ENCODE measurements at regions not wholly inside any gene's neighbourhood (a gene's known extent, or its start where the extent isn't known, plus 50 kb on each side); places are given as distances from the start of the nearest gene placed in this dataset.

DNA sequence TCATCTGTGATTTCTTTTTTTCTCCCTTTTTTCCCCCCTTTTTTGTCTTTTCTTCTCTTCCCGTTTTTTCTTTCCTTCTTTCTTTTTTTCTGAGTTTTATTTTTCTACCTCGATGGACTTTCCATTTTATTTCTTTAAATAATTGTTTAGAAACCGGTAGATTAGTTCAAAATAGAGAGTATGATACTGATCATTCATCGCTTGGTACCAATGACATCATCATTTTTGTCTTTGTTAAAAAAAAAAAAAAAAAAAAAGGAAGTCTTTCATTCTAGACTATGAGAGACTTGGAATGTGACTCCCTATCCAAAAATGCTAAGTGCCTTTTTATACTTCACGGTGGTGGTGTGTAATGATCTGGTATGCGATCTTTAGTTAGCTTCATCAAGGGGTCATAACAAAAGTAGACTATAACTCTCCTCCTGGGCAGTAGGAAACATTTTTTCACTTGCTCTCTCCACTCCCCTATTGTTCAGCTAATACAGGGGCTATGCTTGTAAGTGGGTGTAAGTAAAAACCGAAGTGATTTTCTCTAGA lies 1517.5 kb upstream of the ZEB2 start:
- intact Hi-C loops (cut with DNase I, micrococcal nuclease): no loop called here
- ATAC-seq: no peak
- DNase-seq: no peak

DNA sequence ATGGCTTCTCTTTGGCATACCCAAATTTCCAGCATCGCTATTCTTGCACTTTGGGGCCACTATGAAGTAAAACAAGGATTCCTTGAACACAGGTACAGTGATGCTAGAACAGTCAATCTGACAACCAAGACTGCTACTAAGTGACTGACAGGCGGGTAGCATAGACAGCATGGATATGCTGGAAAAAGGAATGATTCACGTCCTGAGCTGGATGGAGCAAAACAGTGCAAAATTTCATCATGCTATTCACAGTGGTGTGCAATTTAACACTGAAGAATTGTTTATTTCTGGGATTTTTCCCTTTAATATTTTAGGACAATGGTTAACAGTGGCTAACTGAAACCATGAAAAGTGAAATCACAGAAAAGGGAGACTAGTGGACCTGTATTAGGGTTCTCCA lies 1511.2 kb upstream of the ZEB2 start:
- no peak for DNase-seq
- ATAC-seq: no peak
- intact Hi-C loops (cut with DNase I, micrococcal nuclease): no loop called here

DNA sequence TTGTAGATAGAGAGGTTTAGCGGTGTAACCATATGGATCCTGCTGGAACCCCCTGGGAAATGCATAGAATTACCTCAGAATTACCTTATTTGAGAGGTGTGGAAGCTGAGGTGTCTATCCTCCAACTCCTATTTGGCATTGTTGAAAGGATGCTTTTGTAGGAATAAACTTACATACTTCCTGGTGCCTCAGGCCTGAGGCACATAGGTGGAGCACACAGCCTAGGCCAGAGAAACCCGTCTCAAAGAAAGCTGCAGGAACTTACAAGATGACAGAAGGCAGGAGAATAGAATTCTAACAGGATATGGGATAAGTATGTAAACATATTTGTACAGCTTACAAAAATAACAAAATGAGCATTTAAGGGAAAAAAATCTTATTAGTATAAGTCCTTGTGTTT lies 1507.2 kb upstream of the ZEB2 start:
- ATAC-seq (no peak), DNase-seq (no peak)
- intact Hi-C loops (cut with DNase I, micrococcal nuclease): no loop called here

DNA sequence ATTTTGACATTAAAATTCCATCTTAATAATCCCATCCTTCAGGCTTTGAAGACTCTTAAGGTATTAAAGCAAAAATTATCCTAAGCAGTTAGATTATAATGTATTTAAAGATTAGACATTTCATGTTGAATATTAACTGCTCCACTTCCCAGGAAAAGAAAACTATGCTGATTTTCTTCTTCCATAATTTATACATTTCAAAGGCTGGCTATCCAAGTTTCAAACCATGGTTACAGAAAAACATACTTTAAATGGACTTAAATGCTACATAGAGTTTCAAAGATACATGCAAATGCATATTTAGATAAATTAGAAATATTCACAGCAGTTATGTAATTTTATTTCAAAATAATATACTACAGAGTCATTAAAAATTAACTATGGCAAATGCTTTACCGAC lies 1505.6 kb upstream of the ZEB2 start:
- no peak for ATAC-seq
- no peak for DNase-seq
- intact Hi-C loops (cut with DNase I, micrococcal nuclease): no loop called here

DNA sequence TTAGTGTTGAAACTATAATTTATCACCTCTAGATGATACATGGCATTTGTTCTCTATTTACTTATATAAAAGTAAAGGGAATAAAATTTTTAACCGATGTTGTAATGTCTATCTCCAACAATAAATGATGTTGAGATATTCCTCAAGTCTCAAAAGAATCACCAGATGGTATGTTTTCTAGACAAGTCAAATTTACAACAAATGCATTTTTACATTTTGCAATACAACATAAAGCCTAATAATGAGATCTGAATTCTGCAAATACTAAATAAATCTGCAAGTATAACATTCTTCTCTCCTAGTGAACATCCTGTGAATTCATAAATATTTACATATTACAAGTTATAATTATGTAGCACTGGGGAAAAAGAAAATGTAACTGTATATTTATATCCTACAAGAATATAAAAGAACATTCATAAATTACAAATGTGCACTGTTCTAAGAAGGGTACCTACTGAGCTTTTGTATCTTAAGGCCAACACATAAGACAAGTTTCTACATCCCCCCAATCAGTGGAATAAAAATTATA lies 1504.4 kb upstream of the ZEB2 start:
- DNase-seq: no peak
- ATAC-seq: no peak
- intact Hi-C loops (cut with DNase I, micrococcal nuclease): no loop called here

DNA sequence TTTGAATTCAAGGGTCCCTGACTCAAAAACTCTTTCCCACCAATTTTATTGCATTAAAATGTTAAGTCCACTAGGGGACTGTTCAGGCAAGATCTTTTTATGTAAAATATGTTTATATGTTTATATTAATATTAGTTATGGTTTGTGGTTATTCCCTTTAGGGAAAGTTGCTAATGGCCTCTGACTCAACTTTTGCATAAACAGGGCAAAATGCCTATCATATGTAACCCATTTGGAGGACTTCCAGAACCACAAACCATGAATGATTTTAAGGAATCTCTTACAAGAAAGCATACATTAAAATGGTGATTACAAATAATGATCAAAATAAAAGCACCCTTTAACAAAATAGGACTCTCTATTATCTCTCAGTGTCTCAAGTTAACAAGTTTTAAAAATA lies 1484.5 kb upstream of the ZEB2 start:
- DNase-seq (no peak), ATAC-seq (no peak)
- intact Hi-C loops (cut with DNase I, micrococcal nuclease): no loop called here

DNA sequence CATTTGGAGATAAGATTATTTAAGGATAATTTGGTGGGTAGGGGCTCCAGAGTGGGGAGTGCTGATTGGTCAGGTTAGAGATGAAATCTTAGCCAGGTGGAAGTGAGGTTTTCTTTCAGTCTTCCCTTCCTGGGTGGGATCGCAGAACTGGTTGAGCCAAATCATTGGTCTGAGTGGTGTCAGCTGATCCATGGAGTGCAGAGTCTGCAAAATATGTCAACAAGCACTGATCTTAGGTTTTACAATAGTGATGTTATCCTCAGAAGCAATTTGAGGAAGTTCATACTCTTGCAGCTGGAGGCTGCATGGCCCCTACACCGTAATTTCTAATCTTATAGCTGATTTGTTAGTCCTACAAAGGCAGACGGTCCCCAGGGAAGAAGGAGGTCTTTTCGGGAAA lies 1483.4 kb upstream of the ZEB2 start:
- intact Hi-C loops (cut with DNase I, micrococcal nuclease): no loop called here
- no peak for DNase-seq
- ATAC-seq: no peak

DNA sequence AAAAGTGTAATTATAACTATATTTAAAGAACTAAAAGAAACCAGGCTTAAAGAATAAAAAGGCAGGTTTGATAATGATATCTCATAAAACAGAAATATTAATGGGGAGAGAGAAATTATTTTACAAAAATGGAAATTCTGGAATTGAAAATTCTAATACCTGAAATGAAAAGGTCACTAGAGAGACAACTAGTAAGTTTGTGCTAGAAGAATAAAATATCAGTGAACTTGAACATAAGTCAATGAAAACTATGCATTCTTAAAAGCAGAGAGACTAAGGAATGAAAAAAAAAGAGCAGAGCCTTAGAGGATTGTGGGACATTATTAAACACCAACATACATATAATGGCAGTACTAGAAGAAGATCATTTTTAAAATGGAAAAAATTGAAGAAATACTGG lies 1475.0 kb upstream of the ZEB2 start:
- no peak for DNase-seq
- no peak for ATAC-seq
- intact Hi-C loops (cut with DNase I, micrococcal nuclease): no loop called here

DNA sequence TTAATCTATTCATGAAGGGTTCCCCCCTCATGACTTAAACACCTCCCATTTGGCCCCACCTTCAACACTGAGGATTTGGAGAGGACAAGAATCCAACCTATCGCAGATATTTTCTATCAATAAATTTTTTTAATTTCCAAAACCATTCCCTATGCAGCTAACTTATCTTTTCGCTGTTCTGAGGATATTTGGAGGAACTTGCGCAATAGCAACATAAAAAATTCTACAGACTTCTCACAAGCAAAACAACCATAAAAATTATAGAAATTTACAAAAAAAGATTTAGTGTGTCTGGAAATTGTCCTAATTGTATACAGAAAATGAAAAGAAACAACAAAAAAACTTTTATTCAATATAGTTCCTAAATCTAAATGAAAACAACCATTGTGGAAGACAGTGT lies 1472.7 kb upstream of the ZEB2 start:
- DNase-seq: no peak
- intact Hi-C loops (cut with DNase I, micrococcal nuclease): no loop called here
- no peak for ATAC-seq

DNA sequence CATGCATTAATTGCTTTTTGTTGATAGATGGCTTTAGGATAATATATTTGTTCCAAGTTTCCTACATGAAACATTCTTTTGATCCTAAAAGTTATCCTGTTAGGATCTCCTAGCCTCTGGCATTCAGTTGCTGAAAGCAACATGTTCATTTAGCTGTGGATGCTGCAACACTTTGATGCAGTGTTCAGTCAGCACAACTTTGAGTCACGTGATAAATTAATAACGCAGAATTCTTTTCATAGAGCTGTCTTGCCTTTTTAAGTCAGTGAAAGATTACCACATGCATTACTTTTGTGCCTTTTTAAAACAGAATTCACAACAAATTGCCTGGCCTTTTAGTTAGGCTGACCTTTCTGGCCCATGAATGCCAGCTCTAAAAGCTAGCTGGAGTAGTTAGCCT lies 1467.9 kb upstream of the ZEB2 start:
- DNase-seq: no peak
- intact Hi-C loops (cut with DNase I, micrococcal nuclease): no loop called here
- no peak for ATAC-seq

DNA sequence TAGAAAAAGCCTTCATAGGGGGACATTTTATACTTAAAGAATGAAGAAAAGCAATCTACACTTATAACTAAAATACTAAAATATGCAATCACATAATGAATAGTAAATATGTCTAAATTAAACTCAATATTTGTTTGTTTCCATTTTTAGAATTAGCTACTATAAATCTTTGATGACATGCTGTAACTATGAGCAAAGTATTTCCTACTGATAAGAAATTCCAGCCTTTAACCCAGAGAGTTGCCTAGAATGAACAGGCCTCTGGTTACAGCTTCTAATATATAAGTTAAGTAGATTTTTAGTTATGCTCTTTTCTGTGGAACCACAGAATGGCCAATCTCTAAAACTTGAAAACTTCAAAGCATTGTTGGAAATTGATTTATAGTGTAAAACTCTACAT lies 1465.6 kb upstream of the ZEB2 start:
- ATAC-seq (no peak), DNase-seq (no peak)
- intact Hi-C loops (cut with DNase I, micrococcal nuclease): no loop called here

DNA sequence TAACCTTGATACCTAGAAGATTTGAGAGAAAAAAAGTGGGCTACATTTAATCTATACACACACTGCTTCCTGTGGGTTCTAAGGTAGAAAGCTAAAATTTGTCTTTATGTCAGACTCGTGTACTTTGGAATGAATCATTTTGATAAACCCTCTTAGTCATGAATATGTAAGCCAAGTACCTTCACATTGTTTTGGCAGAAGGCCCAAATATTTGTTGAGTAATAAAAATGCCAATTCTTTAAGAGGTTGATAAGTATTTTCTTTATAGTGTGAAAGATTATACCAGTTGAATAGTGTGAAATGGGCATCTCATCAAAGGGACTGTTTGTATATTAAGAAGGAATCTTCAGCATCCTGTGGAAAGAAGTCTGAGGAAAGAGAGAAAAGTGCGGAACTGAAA lies 1464.7 kb upstream of the ZEB2 start:
- DNase-seq (no peak), ATAC-seq (no peak)
- intact Hi-C loops (cut with DNase I, micrococcal nuclease): no loop called here

DNA sequence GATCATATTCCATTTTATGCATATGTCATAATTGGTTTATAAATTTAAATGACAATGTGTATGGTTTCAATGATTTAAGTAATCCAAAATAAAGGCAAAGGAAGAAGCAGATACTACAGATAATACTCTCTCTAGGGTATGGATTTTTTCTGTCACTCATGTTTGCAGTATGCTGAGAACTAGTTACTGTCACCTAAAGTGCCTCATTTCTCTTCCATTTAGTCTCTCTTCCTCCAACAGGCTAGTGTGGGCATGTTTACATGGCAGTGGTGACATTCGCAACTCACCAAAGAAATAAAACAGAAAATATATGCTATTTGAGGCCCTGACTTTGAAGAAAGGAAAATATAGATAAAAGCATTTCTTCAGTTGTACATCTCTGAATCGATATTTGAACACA lies 1460.4 kb upstream of the ZEB2 start:
- no peak for DNase-seq
- no peak for ATAC-seq
- intact Hi-C loops (cut with DNase I, micrococcal nuclease): no loop called here

DNA sequence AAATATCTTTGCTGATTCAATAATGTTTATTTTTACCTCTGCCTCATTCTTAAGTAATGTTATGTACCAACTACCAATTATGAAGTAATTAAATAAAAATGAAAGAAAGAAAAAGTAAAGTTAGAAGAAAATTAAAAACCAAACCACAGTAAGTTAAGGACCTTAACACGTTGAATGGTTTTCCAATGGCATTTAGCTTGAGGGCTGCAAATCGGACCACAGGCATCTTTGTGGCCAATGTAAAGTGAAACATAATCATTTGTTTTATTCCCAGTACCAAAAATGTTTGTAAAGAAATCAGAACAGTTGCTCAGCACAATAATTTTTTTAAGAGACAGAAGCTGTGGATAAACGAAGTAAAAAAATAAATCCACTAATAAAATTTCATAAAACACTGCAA lies 1455.5 kb upstream of the ZEB2 start:
- DNase-seq (no peak), ATAC-seq (no peak)
- intact Hi-C loops (cut with DNase I, micrococcal nuclease): no loop called here

DNA sequence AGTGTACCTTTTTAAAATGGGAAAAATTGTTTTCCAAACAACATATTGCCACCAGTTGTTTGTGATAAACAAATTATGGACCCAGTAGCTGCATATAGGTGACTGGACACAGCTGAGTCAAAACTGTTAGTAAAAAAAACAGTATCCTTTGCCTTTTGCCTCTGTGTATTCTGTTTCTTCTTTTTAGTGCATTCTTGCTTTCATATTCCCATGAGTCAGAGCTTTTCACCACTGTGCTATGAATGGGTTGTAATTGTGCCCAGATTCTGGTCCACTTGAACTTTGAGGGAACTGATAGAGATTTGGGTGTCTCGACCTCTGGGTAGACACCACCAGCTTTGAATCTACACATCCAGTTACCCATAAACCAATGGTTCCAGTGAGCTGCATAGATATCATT lies 1441.9 kb upstream of the ZEB2 start:
- DNase-seq: no peak
- intact Hi-C loops (cut with DNase I, micrococcal nuclease): no loop called here
- no peak for ATAC-seq

DNA sequence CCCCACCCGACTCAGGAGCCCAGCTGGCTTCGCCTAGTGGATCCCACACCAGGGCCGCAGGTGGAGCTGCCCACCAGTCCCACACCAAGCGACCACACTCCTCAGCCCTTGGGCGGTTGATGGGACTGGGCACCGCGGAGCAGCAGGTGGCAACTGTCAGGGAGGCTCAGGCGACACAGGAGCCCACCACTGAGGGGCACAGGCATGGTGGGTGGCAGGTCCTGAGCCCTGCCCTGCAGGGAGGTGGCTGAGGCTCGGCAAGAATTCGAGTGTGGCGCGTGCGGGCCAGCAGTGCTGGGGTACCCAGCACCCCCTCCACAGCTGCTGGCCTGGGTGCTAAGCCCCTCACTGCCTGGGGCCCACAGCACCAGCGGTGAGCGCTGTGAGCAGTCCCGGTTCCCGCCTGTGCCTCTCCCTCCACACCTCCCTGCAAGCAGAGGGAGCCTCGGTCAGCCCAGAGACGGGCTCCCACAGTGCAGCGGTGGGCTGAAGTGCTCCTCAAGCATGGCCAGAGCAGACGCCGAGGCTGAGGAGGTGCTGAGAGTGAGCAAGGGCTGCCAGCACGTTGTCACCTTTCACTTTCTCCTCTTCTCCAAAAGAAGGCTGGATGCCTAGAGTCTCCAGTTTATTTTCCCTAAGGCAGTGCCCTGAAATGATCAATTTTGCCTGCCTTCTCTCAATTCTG lies 1440.7 kb upstream of the ZEB2 start:
- ATAC-seq (no peak), DNase-seq (no peak)
- intact Hi-C loops (cut with DNase I, micrococcal nuclease): no loop called here

DNA sequence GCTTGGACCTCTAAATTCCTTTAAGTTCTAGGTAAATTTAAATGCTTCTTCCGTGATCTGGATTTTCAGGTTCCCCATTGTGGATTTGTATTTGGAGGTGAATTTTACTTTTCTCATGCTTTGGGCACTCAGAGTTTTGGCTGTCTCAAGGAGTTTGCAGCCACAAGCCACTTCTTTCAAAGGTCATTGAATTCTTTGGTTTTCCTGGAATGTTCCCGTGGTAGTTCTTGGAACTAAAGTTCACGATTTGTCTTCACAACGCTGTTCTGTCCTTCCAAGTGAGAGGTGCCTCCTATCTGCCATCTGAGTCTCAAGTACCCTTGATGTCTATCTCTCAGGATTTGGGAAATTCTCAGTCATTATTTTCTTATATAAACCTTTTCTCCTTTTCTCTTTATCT lies 1438.7 kb upstream of the ZEB2 start:
- intact Hi-C loops (cut with DNase I, micrococcal nuclease): no loop called here
- DNase-seq: no peak
- ATAC-seq: no peak

DNA sequence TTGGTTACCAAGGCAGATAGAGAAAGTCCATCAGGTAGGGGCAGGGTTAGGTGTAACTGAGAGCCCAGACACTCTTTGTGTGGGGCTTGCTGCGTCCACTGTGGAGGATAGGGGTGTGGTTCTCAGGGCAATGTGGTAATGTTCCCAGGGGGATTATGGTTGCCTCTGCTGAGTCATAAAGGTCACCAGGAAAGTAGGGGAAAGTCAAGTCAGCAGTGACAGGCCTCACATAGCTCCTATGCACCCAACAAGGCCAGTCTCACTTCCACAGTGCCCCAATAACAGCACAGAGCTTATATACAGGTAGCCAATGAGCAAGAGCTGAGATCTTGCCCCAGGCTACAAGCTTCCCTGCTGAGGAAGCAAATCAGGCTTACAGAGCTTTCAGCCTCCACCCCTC lies 1438.0 kb upstream of the ZEB2 start:
- DNase-seq (no peak), ATAC-seq (no peak)
- intact Hi-C loops (cut with DNase I, micrococcal nuclease): no loop called here

DNA sequence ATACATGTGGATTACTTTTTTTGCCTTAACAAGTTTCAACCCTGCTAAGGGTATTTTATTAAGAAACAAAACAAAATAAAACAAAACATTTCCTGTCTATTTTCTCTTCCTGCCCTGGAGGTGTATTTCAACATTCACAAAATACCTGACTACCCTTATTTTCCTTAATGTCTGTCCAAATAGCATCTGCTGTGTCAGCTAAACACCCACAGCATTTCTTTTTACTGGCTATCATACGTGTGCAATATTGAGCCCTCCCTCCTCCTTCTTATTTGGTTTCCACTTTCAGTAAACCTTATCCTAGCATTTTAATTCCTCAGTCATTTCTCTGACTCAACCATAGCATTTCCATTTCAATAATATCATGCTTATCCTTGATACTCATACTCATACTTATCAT lies 1420.0 kb upstream of the ZEB2 start:
- DNase-seq (no peak), ATAC-seq (no peak)
- intact Hi-C loops (cut with DNase I, micrococcal nuclease): no loop called here

DNA sequence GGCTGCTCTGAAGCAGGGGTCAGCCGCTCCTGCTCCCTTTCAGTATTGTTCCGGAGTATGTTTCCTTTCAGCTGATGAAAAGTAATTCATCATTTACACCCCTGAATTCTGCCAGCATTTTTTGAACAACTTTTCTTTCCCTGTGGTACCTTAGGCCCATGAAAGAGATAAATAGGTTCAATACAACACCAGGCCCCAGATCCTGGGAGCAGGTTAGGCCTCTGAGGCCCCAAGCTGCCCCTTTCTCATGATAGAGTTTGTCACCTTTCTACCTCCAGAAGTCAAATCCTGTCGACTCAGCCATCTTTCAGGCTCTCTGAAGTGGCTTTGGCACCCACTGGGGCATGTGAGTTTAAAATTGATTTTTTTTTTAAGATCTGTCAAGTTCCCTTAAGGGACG lies 1415.1 kb upstream of the ZEB2 start:
- intact Hi-C loops (cut with DNase I, micrococcal nuclease): no loop called here
- ATAC-seq: no peak
- DNase-seq: no peak

DNA sequence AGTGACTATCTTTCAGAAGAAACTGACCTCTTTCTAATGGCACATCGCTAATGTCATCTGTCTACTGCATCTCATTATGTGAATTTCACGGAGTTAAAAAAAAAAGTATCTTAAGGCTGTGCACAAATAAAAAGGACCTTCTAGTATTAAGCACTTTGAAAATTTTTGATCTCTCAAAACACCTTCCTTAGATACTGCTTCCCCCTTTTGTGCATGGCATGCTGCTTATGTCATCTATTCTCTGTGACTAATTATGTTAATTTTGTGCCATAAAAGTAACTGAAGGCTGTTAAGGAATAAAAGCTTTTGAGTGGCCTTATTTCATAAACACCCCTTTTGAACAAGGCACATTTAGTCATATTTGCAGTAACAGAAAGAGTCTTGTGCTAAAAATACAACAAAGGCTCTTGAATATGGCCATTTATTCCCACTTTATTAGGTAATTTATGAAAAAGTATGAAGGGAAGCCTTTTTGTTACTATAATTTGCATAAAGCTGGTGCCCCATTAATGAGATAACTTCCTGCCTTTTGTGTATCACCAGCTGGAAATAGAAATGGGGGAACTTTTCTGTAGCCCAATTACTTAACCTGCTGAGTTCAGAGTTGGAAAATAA lies 1412.0 kb upstream of the ZEB2 start:
- DNase-seq (no peak), ATAC-seq (no peak)
- intact Hi-C loops (cut with DNase I, micrococcal nuclease): no loop called here

Data from left colon (tissue), 2 donors.